NCI-H510A (cell line): ENCODE measurements at regions not wholly inside any gene's neighbourhood (a gene's known extent, or its start where the extent isn't known, plus 50 kb on each side); places are given as distances from the start of the nearest gene placed in this dataset.

Experiments
- DNase-seq: peaks from one replicate; lab custom pipeline; 2025; lab: John Stamatoyannopoulos, UW

DNA sequence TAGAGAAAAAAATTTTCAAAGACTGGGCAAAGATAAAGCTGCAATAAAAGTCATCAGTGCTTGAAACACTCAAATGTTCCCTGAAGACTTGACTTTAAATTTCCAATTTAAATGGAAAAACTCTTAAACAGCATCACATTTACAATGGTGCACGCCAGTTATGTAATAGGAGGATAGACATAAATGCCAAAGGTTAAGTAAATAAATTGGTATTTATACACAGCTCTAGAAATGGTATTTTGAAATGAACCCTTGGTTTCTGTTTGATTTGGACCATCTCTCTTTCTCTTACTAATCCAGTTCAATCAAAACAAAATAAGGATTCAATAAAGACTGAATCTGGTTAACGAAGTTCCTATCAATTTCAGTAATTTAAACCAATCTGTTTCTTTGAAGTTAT lies 272.6 kb downstream of the GPM6A start:
- DNase-seq: no peak

DNA sequence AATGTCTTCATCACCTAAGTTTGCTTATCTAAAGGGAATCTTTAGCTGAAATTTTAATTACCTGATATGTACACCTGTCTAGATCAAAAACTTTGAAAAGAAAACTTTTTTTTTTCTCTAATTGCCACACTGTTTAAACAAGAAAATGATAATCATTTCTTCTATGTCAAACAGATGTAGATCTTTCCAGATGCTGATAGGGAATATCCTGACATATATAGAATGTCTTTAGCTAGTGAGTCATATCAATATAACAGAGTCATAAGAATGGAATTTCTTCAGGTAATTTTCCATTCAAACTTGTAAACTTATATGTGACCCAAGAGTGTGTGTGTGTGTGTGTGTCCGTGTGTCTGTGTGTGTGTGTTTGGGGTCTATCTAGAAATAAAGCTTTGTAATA lies 271.9 kb downstream of the GPM6A start:
- no peak for DNase-seq

DNA sequence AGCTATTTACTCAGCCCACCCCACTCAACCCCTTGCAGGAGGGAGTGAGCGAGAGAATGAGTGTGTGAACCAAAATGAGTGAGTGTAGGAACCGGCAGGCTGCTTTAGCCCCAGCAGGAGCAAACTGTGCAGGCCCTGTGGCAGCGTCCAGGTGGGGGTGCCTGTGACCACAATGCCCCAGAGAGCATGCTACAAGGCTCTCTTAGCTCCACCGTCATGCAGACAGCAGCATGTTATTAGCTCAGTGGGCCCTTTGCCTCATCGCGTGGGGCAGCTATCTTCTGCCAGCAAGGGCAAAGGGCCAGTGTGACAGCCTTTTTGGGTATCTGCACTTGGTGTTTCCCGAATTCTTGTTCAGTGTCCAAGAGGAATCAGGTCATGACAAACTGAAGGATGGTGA lies 271.3 kb downstream of the GPM6A start:
- DNase-seq: no peak

DNA sequence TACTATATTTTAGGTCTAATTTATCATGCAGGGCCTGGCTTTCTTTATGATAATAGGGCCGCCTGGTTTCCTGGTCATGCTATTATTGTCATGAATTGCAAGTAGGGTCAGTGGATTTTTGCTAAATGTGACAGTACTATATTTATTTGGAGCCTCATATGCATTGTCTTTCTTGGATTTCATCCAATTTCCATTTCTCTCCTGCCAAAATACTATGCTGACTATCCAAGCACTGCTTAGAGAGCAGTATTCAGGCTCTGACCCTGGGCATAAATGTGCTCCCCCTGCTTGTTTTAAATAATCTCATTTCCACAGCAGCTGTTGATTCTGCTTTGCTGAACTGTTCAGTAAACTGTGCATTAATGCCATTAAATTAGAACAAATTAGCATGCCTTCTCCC lies 269.3 kb downstream of the GPM6A start:
- no peak for DNase-seq

DNA sequence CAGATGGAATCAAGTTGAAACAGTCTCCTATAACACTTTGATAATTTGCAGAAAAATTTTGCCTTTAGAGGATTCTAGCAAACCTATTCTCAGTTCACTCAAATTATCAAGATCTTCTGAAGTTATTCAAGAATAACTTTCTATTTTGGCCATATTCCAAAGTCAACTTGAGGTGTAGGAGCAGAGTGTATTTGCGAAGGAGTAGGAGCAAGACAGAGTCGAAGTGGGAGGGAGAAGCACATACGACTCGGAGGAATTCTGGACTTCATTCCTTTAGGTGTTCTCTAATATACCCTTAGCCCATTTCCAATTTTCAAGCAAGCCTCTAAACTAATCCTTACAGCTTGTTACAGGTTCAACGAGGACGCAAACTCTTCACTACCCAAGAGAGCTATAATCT lies 252.9 kb downstream of the GPM6A start:
- DNase-seq: no peak

DNA sequence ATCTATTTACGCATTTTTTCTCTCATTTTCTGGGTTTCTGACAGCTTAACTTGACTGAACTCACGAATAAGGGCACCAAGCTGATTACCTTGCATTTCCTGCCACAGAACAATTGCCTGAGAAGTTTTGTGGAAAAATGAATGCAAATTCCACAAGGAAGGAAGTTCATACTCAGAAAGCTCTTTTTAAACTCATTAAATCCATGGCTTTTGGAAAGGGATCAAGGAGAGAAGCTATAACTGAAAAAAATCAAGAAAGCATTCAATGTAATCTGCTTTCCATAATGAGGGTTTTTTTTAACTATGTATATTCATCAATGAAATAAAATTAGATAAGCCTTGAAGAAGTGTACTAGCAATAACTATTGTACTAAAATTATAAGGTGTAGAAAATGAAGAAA lies 252.5 kb downstream of the GPM6A start:
- no peak for DNase-seq

DNA sequence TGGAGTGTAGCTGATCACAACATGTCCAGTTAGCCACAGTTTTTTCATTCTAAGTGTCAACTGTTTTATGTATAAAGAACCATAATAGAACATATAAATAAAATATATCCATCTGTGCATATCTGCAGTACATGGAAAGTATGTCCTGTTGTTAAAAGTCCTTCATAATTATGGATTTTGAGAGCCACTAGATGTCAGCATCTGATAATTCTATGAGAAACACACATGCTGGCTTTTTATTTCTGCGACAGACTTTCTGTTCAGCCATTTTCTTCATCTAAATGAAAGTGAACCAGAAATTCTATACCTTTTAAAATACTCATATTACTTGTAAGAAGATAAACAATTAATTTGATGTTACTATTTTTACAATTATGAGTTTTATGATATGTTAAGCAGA lies 251.5 kb downstream of the GPM6A start:
- DNase-seq: no peak

DNA sequence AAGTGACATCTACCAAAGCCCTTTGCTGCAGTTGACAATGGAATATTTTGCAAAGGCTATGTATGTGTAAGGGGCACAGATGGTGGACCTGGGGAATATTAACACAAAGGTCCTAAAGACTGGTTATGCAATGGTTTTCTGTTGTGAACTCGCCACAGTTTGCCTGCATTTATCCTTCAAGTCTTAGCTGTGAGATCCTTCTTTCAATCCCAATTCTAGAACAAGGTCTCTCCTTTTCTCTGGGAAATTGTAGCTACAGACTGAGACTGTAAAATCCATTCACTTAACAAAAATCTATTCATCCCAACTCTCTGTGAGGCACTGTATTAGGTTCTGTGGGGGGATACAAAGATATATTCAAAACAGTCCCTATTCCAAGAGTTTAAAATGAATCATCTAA lies 250.4 kb downstream of the GPM6A start:
- DNase-seq: no peak

DNA sequence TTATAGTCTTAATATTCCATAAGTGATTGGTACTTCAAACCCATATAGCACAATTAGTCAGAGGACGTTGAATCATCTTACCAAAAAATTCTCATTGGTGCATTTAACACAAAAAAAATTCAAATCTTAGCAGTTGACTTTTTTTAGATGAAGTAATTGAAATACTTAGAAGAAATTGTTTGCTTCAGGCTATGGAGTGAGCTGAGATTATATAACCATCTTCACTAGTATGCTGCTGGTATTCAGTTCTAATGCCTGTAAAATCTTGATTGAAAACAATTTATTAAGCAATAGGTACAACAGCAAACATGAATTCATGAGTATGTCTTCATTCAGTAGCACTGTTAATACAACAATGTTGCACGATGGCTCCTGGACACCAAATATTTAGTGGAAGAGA lies 250.0 kb downstream of the GPM6A start:
- DNase-seq: no peak

DNA sequence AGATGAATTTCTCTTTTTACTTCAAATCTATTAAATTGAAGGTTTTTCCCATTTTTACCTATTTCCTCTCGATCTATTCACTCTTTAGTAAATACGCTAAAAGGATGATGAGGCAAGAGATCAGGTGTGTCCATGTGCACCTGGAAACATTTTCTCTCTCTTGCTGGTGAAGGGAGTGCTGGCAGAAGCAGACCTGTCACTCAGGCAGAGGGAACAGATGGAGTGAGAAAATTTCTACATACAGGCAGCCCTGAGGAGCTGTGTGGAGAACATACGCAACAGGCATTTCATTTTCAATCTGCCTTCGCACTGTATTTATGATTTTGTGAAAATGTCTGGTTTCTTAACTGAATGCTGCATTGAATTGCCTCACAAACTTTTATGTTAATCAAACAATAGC lies 249.5 kb downstream of the GPM6A start:
- no peak for DNase-seq
